Activated CD4-positive, alpha-beta T cell treated with anti-CD3 and anti-CD28 coated beads, Interleukin-2, amount 50 U/mL, for 4 hours (primary cell): ENCODE measurements at regions not wholly inside any gene's neighbourhood (a gene's known extent, or its start where the extent isn't known, plus 50 kb on each side); places are given as distances from the start of the nearest gene placed in this dataset.
"Not testable (repeated sequence)": the region's sequence is repeated elsewhere in the genome, so short reads cannot be mapped to it uniquely, and the experiment has no call there.

Source experiments
- DNase-seq, 2 experiments: peaks; one replicate each; pipeline ENCODE4 v3.0.0-alpha.2; 2020

DNA sequence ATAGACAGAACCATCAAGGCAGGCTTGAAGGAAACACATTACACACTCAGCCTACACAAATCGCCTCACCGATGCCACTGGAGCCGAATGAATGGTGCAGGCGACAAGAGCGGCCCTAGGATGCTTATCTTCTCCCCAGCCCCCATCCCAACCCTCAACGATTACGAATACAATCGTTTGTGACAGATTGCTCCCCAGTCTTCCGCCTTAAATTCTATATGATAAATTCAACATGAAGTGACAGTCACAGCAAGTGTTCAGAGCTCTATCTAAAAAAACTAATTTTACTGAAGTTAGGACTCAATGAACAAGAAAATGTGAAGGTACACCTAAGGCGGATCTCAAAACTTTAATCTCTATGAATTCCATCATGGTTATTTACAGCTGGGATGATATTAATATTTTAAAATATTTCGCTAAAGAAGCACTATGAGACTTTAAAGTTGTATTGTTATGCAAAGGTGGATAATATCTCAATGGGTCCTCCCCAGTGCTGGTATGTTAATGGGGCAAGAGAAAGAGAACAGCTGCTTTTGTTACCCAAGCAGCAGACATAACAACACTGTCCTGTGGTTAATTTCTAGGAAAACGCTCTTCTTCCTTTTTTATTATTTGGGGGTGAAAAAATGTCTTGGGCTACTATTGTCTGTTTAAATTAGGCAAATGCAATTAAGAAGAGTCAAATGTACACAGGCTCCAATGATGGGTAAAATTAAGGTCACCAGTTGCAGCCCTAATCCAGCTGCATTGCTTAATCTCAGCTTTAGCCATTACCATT, 147.6 kb upstream of the NR2F2 start:
- no peak for DNase-seq

DNA sequence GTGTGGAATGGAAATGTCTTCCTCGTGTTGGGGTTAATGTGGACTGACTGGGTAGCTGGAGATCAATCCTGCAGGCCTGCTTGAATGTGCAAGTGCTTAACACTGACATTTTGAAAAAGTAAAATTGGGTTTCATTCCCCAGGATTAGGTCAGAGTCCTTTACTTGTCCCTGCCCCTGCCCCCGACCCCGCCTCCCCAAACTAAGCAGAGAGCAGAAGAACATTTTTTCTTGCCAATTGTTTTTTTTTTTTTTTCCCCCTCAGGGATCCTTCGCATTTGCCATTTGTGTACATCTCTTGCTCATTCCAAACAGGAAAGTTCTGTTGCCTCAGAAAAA, 147.0 kb upstream of the NR2F2 start:
- DNase-seq = no peak

DNA sequence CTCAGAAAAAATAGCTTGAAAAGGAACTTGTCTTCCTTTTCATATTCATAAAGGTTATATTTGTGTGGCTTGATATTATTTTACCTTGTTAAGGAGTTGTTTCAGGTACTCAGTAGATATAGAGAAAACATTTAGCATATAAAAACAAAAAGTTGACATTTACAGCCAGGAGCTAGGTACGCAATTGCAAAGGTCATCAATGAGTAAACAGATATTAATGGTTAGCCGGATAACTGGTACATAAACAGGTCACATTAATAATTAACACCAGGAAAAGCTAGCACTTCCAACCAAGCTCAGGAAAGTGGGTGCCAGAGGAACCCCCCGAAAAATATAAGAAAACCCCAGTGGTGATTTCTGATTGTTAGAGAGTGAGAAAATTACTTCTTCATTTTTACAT, 146.6 kb upstream of the NR2F2 start:
- no peak for DNase-seq

DNA sequence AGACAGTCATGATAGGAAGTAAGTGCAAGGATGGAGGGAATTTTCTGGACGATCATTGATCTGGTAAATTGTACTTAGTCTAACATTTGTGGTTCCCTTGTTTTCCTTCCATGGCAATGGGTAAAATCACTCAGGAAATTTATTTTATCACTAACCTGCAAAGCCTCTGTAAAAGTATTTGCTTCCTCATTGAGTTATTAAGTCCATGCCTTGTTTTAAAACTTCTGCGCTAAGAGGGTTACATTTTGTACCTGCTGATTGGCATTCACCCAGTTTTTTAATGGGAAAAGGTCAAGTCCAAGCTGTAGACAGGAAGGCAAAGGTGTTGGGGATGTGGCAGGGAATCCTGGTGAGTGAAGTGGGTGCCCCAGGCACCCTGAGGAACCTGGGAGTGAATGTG, 146.2 kb upstream of the NR2F2 start:
- DNase-seq = no peak

DNA sequence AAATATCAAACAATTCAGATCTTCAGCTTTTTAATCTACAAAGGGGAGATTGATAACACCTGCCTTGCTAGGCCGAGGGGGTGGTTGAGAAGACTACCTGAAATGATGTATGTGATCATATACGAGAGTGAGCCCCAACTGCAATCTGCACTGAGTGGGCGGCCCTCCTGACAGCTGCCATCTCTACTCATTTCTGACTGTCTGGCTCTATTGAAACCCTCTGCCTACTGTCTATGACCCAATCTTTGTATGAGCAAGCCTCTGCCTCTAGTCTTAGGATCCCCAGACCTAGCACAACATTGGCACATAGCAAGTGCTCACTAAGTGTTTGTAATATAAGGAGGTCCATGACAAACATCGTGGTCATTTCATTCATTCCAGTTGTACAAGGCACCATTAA, 144.4 kb upstream of the NR2F2 start:
- DNase-seq = no peak

DNA sequence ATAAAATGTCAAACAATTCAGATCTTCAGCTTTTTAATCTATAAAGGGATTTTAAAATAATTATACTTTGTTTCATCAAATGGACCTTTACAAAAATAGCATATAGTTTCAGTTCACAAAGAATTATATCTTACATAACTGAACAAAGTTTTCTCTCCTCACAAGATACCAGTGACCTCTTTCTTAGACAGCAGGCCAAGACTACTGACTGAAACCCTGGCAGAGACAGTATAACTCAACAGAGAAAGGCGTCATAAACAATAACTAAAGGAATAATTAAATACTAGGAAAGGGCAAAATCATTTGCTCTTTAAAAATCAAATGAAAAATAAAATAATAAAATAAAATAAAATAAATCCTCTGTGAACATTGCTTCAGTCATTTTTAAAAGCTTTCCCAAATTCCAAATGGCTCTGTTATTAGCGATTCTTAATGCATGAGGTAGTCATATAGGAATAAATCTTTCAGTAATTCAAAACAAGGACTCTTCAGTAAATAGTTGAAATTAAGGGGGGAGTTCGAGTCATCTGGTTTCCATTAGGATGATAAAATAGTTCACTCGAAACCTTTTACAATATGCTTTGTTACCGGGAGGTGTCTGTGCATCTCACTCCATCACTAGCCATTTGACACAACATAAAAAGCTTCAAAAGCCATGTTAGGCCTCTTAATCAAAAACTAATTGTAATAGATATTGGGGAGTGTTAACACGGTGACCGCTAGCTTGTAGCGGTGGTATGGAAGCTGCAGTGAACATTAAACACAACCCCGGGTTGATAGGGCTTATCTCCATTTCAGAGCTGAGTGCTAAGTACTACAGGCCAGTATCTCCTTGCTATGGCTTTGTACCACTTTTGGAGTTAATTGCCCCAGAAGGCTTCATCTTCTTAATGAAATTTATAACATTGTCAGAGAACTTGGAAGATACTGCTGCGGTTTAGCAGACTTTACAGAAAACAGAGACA, 142.9 kb upstream of the NR2F2 start:
- DNase-seq = no peak

DNA sequence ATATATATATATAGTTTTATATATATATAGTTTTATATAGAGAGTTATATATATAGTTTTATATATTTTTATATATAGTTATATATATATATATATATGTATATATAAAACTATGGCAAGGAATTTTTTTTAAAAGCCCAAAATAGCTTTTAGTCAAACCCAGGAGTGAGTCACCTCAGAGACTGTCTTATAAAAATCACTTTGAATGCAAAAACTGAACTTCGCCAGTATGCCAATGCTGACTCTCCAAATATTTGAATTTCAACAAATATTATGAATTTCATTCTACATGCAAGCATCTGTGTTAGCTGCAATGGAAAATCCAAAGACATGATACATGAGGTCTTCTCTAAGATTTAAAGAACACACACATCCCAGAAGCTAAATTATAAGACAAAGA, 132.8 kb upstream of the NR2F2 start:
- DNase-seq = no peak

DNA sequence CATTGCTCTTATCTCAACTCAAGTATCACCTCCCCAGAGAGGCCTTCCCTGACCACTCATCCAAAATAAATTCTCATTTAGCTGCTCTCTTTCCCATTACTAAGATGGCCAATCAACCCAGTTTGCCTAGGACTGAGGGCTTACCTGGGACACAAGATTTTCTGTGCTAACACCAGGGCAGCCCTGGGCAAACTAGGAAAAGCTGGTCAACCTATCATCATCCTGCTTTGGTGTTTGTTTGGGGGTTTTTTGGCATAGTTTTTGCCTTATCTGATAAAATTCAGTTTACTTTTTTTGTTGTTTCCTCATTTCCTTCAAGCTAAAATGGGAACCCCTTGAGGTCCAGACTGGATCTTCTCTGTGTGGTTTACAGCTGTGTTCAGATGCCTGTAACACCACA, 131.4 kb upstream of the NR2F2 start:
- no peak for DNase-seq

DNA sequence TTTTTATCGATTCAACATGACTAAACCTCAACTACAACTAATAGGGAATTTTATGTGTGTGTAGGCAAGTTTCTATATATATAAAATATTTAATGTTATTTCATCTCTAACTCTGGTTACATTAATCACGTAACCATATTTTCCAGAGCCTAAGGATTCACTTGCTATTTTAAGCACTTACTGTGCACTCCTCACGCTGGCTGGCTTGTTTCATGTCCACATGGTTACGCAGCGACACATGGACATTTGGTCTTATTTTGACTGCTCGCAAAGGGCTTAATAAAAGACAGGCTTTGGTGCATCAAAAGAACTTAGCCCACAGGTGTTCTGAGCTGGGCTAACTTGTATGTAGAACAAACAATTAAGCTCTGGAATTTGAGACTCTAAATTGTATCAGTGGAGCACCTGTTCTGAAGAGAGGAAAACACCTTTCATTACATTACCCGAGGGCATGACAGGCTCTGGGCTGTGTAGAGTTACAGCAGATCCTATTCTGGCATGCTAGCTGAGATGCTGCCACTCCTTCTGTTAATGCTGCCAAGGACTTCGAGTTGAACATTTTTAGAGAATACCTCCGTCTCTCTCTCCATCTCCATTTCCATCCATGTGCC, 130.0 kb upstream of the NR2F2 start:
- no peak for DNase-seq

DNA sequence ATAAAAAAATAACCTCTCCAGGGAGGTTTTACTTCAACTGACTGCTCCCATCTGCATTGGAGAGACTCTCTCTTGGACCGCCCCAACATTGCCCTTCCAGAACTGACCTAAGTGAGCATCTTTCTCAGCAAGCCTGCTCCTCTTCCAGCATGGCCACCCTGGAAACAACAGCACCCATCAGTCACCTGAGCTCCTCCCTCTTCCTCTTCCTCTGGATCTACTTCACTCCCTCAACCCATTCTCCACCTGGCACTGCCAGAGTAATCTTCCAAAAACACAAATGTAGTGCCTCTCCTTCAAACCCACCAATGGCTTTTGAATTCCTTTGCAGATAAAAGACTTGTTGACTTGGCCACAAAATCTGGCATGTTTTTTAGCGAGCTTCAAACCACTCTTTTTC, 128.8 kb upstream of the NR2F2 start:
- no peak for DNase-seq

DNA sequence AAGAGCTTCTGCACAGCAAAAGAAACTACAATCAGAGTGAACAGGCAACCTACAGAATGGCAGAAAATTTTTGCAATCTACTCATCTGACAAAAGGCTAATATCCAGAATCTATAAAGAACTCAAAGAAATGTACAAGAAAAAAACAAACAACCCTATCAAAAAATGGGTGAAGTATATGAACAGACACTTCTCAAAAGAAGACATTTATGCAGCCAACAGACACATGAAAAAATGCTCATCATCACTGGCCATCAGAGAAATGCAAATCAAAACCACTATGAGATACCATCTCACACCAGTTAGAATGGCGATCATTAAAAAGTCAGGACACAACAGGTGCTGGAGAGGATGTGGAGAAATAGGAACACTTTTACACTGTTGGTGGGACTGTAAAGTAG, 124.9 kb upstream of the NR2F2 start:
- not testable (repeated sequence) for DNase-seq

DNA sequence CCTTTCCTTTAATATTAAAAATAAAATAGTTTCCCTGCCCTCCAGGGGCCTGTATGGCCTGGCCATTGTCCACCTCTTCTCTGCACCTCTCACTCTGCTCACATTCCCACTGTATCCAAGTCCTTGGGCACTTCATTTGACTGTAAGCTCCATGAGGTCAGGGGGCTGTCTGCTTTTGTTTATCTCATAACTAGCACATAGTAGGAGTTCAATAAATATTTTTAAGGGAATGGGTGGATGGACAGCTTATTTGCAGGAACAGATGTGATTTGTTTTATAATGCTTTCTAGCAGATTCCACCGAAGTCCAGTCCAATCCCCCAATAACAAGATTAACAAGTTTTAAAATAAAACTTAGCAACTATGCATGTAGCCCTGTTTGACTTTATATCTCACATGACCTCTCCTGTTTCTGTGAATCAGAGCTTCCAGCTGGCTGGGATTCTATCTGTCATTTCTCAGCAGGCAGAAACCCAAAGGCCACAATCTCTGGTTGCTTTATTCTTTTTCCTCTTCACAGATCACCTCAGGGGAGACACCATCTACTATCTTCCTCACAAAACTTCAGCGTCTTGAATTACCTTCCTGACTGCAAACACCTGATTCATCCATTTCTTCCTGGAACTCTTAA, 123.0 kb upstream of the NR2F2 start:
- DNase-seq = no peak

DNA sequence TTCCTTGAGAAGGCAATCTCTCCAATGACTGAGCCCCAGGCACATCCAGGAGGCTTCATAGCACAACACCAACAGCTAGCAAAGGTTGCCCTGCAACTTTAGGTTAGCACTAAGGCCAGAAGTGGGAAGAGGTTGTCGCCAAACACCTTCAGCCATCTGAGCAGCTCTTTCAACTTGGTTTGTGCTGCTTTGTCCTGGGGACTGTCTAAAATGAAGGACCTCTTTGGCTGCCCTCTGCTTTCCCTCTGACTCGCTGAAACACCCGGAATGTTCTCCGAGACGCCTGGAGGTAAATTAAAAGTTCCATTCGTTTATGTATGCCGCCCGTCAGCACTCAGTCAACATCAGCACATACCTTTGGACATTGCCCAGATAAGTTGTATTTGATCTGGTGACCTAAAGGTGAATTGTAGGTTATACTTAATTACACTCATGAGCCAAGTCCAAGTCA, 121.2 kb upstream of the NR2F2 start:
- DNase-seq = no peak

DNA sequence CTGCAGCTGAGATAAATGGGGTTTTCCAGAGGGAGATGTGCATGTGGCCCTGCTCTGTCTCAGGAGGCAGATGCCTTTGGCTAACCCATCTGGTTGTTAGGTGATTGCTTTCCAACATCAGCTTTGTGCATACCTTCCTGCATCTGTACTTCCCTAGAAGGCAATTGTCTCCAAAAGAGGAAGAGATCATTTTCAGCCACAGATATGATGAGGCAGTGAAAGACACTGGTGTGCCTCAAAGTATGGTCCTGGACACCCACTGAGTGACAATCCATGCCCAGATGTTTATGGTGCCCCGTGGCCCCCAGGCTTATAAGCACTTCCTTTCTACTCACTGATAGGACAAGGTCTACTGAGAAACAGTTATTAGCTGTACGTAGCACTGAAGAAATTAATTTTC, 117.5 kb upstream of the NR2F2 start:
- DNase-seq = no peak

DNA sequence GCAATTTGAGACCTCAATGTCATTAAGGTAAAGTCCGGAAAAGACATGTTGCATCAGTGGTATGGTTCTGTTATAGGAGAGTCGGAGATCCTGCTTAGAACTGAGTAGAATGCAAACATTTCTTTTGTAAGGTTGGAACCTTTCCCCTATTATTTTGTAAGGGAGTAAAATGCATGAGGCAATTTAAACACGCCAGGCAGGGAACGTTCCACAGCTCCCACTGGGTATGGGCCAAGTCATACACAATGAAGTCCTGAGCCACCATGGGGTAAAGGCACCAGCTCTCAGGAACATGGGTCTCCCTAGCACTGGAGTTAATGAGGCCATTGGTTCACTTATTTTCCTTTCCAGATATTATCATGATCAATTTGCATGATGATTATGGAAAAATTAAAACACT, 116.6 kb upstream of the NR2F2 start:
- DNase-seq = no peak

DNA sequence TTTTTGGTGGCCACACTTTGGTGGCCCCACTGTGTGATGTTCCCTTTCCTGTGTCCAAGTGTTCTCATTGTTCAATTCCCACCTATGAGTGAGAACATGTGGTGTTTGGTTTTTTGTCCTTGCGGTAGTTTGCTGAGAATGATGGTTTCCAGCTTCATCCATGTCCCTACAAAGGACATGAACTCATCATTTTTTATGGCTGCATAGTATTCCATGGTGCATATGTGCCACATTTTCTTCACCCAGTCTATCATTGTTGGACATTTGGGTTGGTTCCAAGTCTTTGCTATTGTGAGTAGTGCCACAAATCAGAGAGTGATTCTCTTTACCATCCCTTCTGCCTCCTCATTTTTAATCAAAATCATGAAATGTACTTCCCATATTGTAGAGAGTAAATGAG, 114.0 kb upstream of the NR2F2 start:
- DNase-seq = not testable (repeated sequence)

DNA sequence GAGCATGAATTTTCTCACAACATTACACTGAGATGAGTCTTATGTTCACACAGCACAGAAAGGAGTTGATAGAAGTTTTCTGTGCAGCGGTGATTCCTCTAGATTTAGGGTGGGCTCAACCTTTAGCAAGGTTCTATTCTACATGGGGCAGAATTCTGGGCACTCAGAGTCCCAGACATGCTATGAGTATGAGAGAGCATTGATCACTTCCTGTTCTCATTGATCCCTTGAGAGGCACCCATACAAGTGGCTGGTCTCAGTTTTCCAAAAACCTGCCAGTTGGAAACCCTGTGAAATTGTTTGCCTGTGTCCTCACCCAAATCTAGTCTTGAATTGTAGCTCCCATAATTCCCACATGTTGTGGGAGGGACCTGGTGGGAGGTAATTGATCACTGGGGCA, 112.5 kb upstream of the NR2F2 start:
- DNase-seq = no peak

DNA sequence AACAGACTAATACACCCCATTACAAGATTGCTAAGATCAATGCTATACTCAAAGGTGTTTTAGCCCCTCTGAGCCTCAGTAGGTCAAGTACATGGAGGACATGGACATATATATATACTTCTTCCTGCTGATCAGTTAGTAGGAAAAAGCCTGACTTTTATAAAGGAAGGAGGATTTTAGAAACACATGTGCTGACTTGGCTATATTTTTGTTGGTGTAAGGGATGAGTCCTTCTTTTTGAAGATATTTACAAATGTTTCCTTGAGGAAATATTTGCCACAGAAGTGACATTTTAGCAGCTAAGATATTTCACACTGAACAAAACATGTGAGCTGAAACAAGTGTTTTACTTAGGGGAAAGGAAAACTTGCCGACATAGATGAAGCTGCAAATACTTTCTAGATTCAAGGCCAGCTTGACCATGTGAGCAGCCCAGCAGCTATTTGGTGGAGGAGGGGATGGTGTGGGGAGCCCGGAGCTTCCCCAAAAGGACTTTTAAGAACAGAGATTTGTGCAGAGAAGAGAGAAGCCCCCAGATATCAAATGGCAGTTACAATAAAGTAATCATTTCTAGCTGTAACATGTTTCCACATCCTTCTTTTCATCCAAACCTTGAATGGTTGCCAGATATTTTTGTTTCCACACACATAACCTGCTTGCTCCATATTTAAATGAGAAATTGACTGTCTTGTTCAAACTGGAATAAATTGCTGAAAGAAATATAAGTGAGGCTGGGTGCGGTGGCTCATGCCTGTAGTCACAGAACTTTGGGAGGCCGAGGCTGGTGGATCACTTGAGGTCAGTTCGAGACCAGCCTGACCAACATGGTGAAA, 111.7 kb upstream of the NR2F2 start:
- DNase-seq = no peak

DNA sequence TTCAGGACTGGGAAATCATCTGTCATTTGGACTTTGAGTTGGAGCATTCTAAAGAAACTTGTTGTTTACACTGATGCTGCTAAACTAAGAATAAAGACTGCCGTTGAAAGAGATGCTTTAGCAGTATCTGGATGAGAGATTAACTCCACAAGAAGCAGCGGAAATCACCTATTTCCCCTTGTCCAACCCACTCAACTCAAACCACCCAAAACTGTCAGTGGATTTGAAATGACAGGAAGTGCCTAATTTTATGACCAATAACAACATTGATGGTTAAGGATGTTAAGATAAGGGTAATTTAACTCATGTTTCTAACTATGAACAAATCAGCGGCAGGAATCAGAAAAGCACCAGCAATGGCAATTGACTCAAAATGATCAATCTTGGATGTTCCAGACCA, 110.8 kb upstream of the NR2F2 start:
- no peak for DNase-seq

DNA sequence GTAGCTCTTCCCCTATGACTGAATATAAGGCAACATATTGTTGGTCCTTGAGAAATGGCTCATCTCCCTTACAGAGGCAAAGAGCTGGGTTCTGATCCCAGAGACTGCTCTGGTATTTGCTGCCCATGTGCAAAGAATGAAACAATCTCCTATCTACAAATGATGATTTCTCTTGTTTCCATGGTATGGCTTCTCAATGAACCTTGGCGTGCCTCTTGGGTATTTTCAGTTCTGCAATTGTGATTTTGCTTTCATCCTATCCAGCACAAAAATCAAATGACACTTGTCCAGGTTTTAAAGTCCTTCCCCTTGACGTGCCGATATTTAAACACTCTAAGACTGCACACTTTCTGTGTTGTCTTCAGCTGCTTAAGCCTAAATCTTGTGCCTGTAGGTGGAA, 109.8 kb upstream of the NR2F2 start:
- DNase-seq = no peak

DNA sequence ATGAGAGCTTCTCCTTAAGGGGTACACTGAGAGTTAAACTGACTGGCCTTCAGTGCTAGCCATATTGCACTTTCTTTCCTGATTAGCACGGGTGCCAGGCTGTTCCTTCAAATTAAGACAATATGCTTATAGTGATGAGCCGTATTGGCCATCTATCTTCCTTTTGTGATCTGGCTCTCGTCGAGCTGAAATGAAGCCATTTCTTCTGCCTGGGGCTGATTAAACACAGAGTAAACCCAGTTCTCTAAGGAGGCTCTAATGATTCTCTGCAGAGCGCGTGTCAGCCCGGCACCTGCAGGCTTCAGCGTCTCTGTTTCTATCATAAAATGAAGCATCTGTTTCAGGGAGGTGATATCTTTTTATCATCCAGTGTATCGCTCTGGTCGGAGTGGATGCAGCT, 107.5 kb upstream of the NR2F2 start:
- DNase-seq = no peak

DNA sequence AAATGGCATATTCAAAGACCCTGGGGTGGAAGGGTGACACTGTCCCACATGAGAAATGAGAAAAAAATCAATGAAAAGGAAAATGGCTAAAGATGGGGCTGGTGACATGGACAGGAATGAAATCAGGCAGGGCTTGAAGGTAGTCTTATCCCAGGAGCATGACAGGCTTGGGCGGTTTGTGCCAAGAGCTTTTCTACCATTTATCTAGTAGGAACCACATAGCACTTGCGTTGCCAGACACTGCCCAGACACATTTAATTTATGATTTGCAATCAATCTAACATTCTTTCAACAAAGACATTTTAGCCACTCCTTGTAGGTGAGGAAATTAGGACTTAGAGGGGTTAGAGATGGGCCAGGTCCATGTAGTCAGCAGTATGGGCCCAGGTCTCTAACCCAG, 106.6 kb upstream of the NR2F2 start:
- no peak for DNase-seq
